IMR-90 (cell line): ENCODE measurements at regions not wholly inside any gene's neighbourhood (a gene's known extent, or its start where the extent isn't known, plus 50 kb on each side); places are given as distances from the start of the nearest gene placed in this dataset.

Experiments used
- ATAC-seq: fragments of 200-7000 bp; cut with Tn5 transposase; 2 replicates; pipeline ENCODE4 v1.9.1; 2020; ENCODE audit warnings: low read depth, mild to moderate bottlenecking, moderate library complexity
- BruUV-seq: library from RNA; stranded (reverse); fragments of 400-500 nt; replicated peaks from 2 replicates; lab custom pipeline; 2021; lab: Mats Ljungman, UMichigan
- CTCF ChIA-PET: fragments of 300-600 bp; formaldehyde crosslinking; extraction: SDS; loops from one replicate; lab custom pipeline; 2021; ENCODE audit warnings: antibody characterized with exemption; lab: Yijun Ruan, JAX
- POLR2A ChIA-PET: fragments of 300-600 bp; sonication (Branson Sonifier 250); formaldehyde crosslinking; loops from one replicate; lab custom pipeline; 2022; ENCODE audit warnings: antibody characterized with exemption; ENCODE audit not compliant: unreplicated experiment; lab: Charles Lee
- DNase-seq: peaks from one replicate; pipeline ENCODE4 v3.0.0; 2013
- H2AFZ ChIP-seq: replicated peaks from 2 replicates; pipeline ENCODE3; 2013; ENCODE audit warnings: low read length, mild to moderate bottlenecking; ENCODE audit not compliant: poor library complexity
- H2AK5ac ChIP-seq: 2 replicates; pipeline ENCODE4 v1.6.1; 2013; ENCODE audit warnings: low read depth, low read length, inconsistent platforms
- H2AK9ac ChIP-seq: replicated peaks from 2 replicates; pipeline ENCODE3; 2013; ENCODE audit warnings: mild to moderate bottlenecking, low read depth, low read length, moderate library complexity; ENCODE audit not compliant: poor library complexity
- H2BK120ac ChIP-seq: 2 replicates; pipeline ENCODE4 v1.6.1; 2013; ENCODE audit warnings: low read depth, low read length, inconsistent platforms
- H2BK15ac ChIP-seq: 3 replicates; pipeline ENCODE4 v1.6.1; 2013; ENCODE audit warnings: low read depth, low read length, inconsistent platforms
- H2BK20ac ChIP-seq: 2 replicates; pipeline ENCODE4 v1.6.1; 2013; ENCODE audit warnings: low read depth, mild to moderate bottlenecking, inconsistent platforms, low read length, moderate library complexity
- H2BK5ac ChIP-seq: 2 replicates; pipeline ENCODE4 v1.6.1; 2013; ENCODE audit warnings: mild to moderate bottlenecking, low read depth, low read length, inconsistent platforms; ENCODE audit not compliant: poor library complexity, severe bottlenecking
- H3K14ac ChIP-seq: replicated peaks from 2 replicates; pipeline ENCODE4 v1.6.1; 2013; ENCODE audit warnings: low read depth, low read length, inconsistent platforms
- H3K18ac ChIP-seq: 2 replicates; pipeline ENCODE4 v1.6.1; 2013; ENCODE audit warnings: low read depth, low read length, control low read depth
- H3K23ac ChIP-seq: 2 replicates; pipeline ENCODE4 v1.6.1; 2013; ENCODE audit warnings: low read depth, low read length, inconsistent platforms
- H3K27ac ChIP-seq: 2 replicates; pipeline ENCODE4 v1.5.1; 2013; ENCODE audit warnings: mild to moderate bottlenecking, control low read depth, low read length; ENCODE audit not compliant: insufficient read depth
- H3K27me3 ChIP-seq: 2 replicates; pipeline ENCODE4 v1.6.1; 2013; ENCODE audit warnings: low read length; ENCODE audit not compliant: control insufficient read depth, insufficient read depth
- H3K36me3 ChIP-seq: 2 replicates; pipeline ENCODE4 v1.6.1; 2013; ENCODE audit warnings: low read length, mixed read lengths; ENCODE audit not compliant: control insufficient read depth, insufficient read depth
- H3K4ac ChIP-seq: 2 replicates; pipeline ENCODE4 v1.6.1; 2013; ENCODE audit warnings: low read depth, low read length, inconsistent platforms
- H3K4me1 ChIP-seq: 2 replicates; pipeline ENCODE4 v1.6.1; 2013; ENCODE audit warnings: low read length, mixed read lengths; ENCODE audit not compliant: control insufficient read depth, insufficient read depth
- H3K4me2 ChIP-seq: 2 replicates; pipeline ENCODE4 v1.6.1; 2013; ENCODE audit warnings: low read depth, mild to moderate bottlenecking, control low read depth, low read length, moderate library complexity
- H3K4me3 ChIP-seq: 2 replicates; pipeline ENCODE4 v1.5.1; 2013; ENCODE audit warnings: low read depth, mild to moderate bottlenecking, control low read depth, low read length, moderate library complexity; ENCODE audit not compliant: insufficient read depth
- H3K56ac ChIP-seq: 2 replicates; pipeline ENCODE4 v1.6.1; 2013; ENCODE audit warnings: low read length, inconsistent platforms; ENCODE audit not compliant: insufficient read depth; ENCODE audit errors: extremely low read depth
- H3K79me1 ChIP-seq, 2 experiments: 2 replicates each; pipeline ENCODE4 v1.6.1; 2013; ENCODE audit warnings: low read length in 2 of 2, inconsistent platforms in 1 of 2, low read depth in 1 of 2
- H3K9ac ChIP-seq: 2 replicates; pipeline ENCODE4 v1.6.1; 2013; ENCODE audit warnings: low read depth, low read length, control low read depth
- H3K9me1 ChIP-seq: 2 replicates; pipeline ENCODE4 v1.6.1; 2013; ENCODE audit warnings: low read length, inconsistent platforms; ENCODE audit not compliant: insufficient read depth
- H3K9me3 ChIP-seq: 2 replicates; pipeline ENCODE4 v1.6.1; 2013; ENCODE audit warnings: low read length; ENCODE audit not compliant: control insufficient read depth, insufficient read depth
- H4K20me1 ChIP-seq: 2 replicates; pipeline ENCODE4 v1.6.1; 2013; ENCODE audit warnings: low read length, inconsistent platforms; ENCODE audit not compliant: insufficient read depth
- H4K5ac ChIP-seq: 2 replicates; pipeline ENCODE4 v1.6.1; 2013; ENCODE audit warnings: mild to moderate bottlenecking, low read depth, low read length, control low read depth
- H4K8ac ChIP-seq, 2 experiments: 2 replicates each; pipeline ENCODE4 v1.6.1; 2013; ENCODE audit warnings: low read depth in 2 of 2, low read length in 2 of 2, control low read depth in 1 of 2, inconsistent platforms in 1 of 2
- H4K91ac ChIP-seq: 2 replicates; pipeline ENCODE4 v1.6.1; 2013; ENCODE audit warnings: low read depth, low read length, inconsistent platforms; ENCODE audit not compliant: insufficient read depth
- BHLHE40 ChIP-seq: fragments of 150-350 bp; IDR thresholded peaks from 2 replicates; pipeline ENCODE4 v1.6.1; 2016; ENCODE audit warnings: mild to moderate bottlenecking, low read depth, low read length
- CEBPB ChIP-seq: IDR thresholded peaks from 2 replicates; pipeline ENCODE4 v1.6.1; 2012; ENCODE audit warnings: low read depth, low read length, improper control_type of control experiment
- CHD1 ChIP-seq: IDR thresholded peaks from 2 replicates; pipeline ENCODE4 v1.6.1; 2012; ENCODE audit warnings: low read depth, low read length, improper control_type of control experiment
- CTCF ChIP-seq: conservative IDR thresholded peaks from 2 replicates; pipeline ENCODE4 v1.5.1; 2012; ENCODE audit warnings: mild to moderate bottlenecking, low read depth, low read length, improper control_type of control experiment
- FOS ChIP-seq: fragments of 150-350 bp; IDR thresholded peaks from 2 replicates; pipeline ENCODE4 v1.6.1; 2016; ENCODE audit warnings: low read depth, low read length
- MAFK ChIP-seq: IDR thresholded peaks from 2 replicates; pipeline ENCODE4 v1.6.1; 2012; ENCODE audit warnings: low read depth, low read length, improper control_type of control experiment
- MAZ ChIP-seq: IDR thresholded peaks from 2 replicates; pipeline ENCODE4 v1.6.1; 2012; ENCODE audit warnings: low read depth, mild to moderate bottlenecking, low read length, improper control_type of control experiment, moderate library complexity, borderline replicate concordance
- MXI1 ChIP-seq: IDR thresholded peaks from 2 replicates; pipeline ENCODE4 v1.6.1; 2012; ENCODE audit warnings: low read depth, mild to moderate bottlenecking, low read length, moderate library complexity, borderline replicate concordance
- NFE2L2 ChIP-seq: fragments of 150-350 bp; IDR thresholded peaks from 2 replicates; pipeline ENCODE4 v1.6.1; 2016; ENCODE audit warnings: low read depth, mild to moderate bottlenecking, low read length
- POLR2A ChIP-seq: IDR thresholded peaks from 2 replicates; pipeline ENCODE4 v1.6.1; 2012; ENCODE audit warnings: mild to moderate bottlenecking, low read depth, low read length
- RAD21 ChIP-seq: IDR thresholded peaks from 2 replicates; pipeline ENCODE4 v1.6.1; 2012; ENCODE audit warnings: low read length, improper control_type of control experiment
- RCOR1 ChIP-seq: IDR thresholded peaks from 2 replicates; pipeline ENCODE4 v1.6.1; 2012; ENCODE audit warnings: mild to moderate bottlenecking, low read length, improper control_type of control experiment; ENCODE audit not compliant: insufficient replicate concordance
- RFX5 ChIP-seq: IDR thresholded peaks from 2 replicates; pipeline ENCODE4 v1.8.0; 2012; ENCODE audit warnings: low read depth, mild to moderate bottlenecking, low read length, moderate library complexity
- SMC3 ChIP-seq: fragments of 150-350 bp; IDR thresholded peaks from 2 replicates; pipeline ENCODE4 v1.6.1; 2016; ENCODE audit warnings: low read depth, mild to moderate bottlenecking, antibody characterized with exemption, low read length, moderate library complexity
- WGBS, 2 experiments: methylation state at CpG; one replicate each; pipeline versions ENCODE4 v1.1.5 to v1.1.7; 2013; ENCODE audit warnings: missing lambda C conversion rate in 2 of 2; ENCODE audit not compliant: insufficient read length in 1 of 2; ENCODE audit errors: extremely low coverage in 2 of 2; 5-methylcytosine and 5-hydroxymethylcytosine counted together
- dilution Hi-C: fragments of 300-500 bp; cut with HindIII; formaldehyde crosslinking; loops from one replicate; pipeline ENCODE4 v1.14.3; 2018; ENCODE audit warnings: low sequenced_read_pairs; ENCODE audit not compliant: unreplicated experiment
- in situ Hi-C: fragments of 300-500 bp; cut with MboI; formaldehyde crosslinking; loops from 3 replicates; pipeline ENCODE4 v1.14.3; 2019; ENCODE audit warnings: low sequenced_read_pairs, inconsistent platforms, mixed read lengths
- intact Hi-C: fragments of 100-400 bp; cut with micrococcal nuclease; formaldehyde crosslinking; loops from 2 replicates; pipeline ENCODE4 v1.10.0; 2022
- TF ChIP-seq, protein P1 (sequence below): fragments of 150-350 bp; IDR thresholded peaks from 2 replicates; pipeline ENCODE4 v1.6.1; 2016; ENCODE audit warnings: low read depth, mild to moderate bottlenecking, low read length, moderate library complexity, borderline replicate concordance
- TF ChIP-seq, protein P2 (sequence below): fragments of 150-350 bp; IDR thresholded peaks from 2 replicates; pipeline ENCODE4 v1.6.1; 2017; ENCODE audit warnings: mild to moderate bottlenecking, antibody characterized with exemption, low read length, low read depth

DNA sequence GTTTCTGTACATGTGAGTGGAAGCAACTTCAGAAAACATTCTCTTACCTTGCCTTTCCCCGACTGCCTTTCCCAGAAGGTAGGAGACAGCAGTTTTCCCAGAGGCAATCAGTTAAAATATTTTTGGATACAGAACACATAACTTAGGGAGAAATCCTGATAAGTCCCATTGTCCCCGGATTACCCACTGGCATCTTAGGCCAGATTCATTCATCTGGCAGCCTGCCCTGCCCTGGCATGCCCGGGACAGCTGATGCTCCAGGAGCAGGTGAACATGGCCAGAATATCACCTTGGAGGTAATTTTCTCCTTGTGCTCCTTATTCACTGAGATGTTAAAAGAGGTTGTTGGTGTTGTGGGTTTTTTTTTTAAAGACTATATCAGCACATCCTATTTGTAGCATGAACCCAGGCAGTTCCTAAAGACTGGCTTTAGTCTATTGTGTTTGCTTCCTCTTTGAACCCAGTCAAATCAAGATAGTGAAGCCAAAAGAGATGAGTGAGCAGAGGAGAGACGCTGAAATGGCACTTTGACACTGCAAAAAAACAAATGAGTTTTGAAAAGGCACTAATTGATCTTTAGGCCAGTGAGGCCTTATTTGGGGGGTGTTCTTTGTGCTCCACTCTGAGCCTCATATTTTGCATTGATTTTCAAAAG lies 139.6 kb downstream of the PLPP3 start:
- no CpG with 5 or more reads among the region's 4 CpGs for WGBS, 2 experiments
- TF ChIP-seq RFX5 (no peak), MAZ (no peak), POLR2A (no peak), FOS (no peak), CEBPB (no peak), RAD21 (no peak), CTCF (no peak), CHD1 (no peak), MXI1 (no peak), NFE2L2 (no peak), BHLHE40 (no peak), SMC3 (no peak), MAFK (no peak), RCOR1 (no peak)
- TF ChIP-seq, protein P1, sequence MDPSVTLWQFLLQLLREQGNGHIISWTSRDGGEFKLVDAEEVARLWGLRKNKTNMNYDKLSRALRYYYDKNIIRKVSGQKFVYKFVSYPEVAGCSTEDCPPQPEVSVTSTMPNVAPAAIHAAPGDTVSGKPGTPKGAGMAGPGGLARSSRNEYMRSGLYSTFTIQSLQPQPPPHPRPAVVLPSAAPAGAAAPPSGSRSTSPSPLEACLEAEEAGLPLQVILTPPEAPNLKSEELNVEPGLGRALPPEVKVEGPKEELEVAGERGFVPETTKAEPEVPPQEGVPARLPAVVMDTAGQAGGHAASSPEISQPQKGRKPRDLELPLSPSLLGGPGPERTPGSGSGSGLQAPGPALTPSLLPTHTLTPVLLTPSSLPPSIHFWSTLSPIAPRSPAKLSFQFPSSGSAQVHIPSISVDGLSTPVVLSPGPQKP = no peak
- TF ChIP-seq, protein P2, sequence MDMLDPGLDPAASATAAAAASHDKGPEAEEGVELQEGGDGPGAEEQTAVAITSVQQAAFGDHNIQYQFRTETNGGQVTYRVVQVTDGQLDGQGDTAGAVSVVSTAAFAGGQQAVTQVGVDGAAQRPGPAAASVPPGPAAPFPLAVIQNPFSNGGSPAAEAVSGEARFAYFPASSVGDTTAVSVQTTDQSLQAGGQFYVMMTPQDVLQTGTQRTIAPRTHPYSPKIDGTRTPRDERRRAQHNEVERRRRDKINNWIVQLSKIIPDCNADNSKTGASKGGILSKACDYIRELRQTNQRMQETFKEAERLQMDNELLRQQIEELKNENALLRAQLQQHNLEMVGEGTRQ = no peak
- H2BK20ac ChIP-seq = no peak overlapping the region

More for the DNA sequence above, 139.6 kb downstream of the PLPP3 start:
- no peak overlapping the region for H3K27ac ChIP-seq
- H3K9ac ChIP-seq = no peak overlapping the region
- no peak for DNase-seq
- ATAC-seq = no peak
- H3K36me3 ChIP-seq = no peaks in the 10 kb centered on the region
- CTCF ChIA-PET = no interaction called here
- intact Hi-C loops = no loop called here
- dilution Hi-C loops = no loop called here
- no peak overlapping the region for H2AK9ac ChIP-seq
- no peaks in the 10 kb centered on the region for H4K20me1 ChIP-seq
- H3K18ac ChIP-seq = no peak overlapping the region
- H3K56ac ChIP-seq = no peak overlapping the region; the same call in 1 of the 2 replicates
- no TSS peak for BruUV-seq
- H3K4me2 ChIP-seq = no peak overlapping the region
- no peak overlapping the region for H2BK5ac ChIP-seq
- H2BK120ac ChIP-seq = no peak overlapping the region
- no peak overlapping the region for H3K4ac ChIP-seq
- H3K4me3 ChIP-seq = no peak overlapping the region
- no peak overlapping the region for H3K23ac ChIP-seq
- no peaks in the 10 kb centered on the region for H3K9me3 ChIP-seq
- no peak overlapping the region for H2AK5ac ChIP-seq
- no peak overlapping the region for H2AFZ ChIP-seq
- POLR2A ChIA-PET = no interaction called here
- peaks cover 6% of the 10 kb centered on the region; the same call in 1 of the 2 replicates for H3K4me1 ChIP-seq
- in situ Hi-C loops = no loop called here
- no peak overlapping the region for H4K91ac ChIP-seq
- no peaks in the 10 kb centered on the region for H3K79me1 ChIP-seq
- no peak overlapping the region for H3K14ac ChIP-seq
- no peaks in the 10 kb centered on the region for H3K9me1 ChIP-seq
- H4K5ac ChIP-seq = no peak overlapping the region
- no peaks in the 10 kb centered on the region; the same call in 1 of the 2 replicates for H3K27me3 ChIP-seq
- no peak overlapping the region for H4K8ac ChIP-seq
- no peak overlapping the region for H2BK15ac ChIP-seq
